Amniotic epithelial cell (primary cell): ENCODE measurements at regions not wholly inside any gene's neighbourhood (a gene's known extent, or its start where the extent isn't known, plus 50 kb on each side); places are given as distances from the start of the nearest gene placed in this dataset.

ENCODE experiments used
- DNase-seq: peaks from one replicate; pipeline ENCODE4 v3.0.0-alpha.2; 2010; ENCODE audit warnings: low read depth

GRCh38 chr17:70797166-70797565 lies 627.8 kb downstream of the KCNJ2 start:
- peak; percentile 7 for DNase-seq

- DNase-seq = no peak
These were observed 634.8 kb downstream of the KCNJ2 start for GRCh38 chr17:70804161-70804560.

- no peak for DNase-seq
These were observed 639.3 kb downstream of the KCNJ2 start for GRCh38 chr17:70808596-70808995.

- DNase-seq = no peak
These were observed 641.3 kb downstream of the KCNJ2 start for GRCh38 chr17:70810609-70811008.

- DNase-seq = peak; percentile 24
These were observed 644.1 kb downstream of the KCNJ2 start for GRCh38 chr17:70813355-70813930.

- no peak for DNase-seq
These were observed 649.9 kb downstream of the KCNJ2 start for GRCh38 chr17:70819183-70819582.

- no peak for DNase-seq
These were observed 650.9 kb downstream of the KCNJ2 start for GRCh38 chr17:70820276-70820675.

- DNase-seq = no peak
These were observed 656.2 kb downstream of the KCNJ2 start for GRCh38 chr17:70825321-70826125.

GRCh38 chr17:70829876-70830275 lies 660.5 kb downstream of the KCNJ2 start:
- peak; percentile 10 for DNase-seq

- DNase-seq = no peak
These were observed 664.7 kb downstream of the KCNJ2 start for GRCh38 chr17:70834039-70834438.

- peak; percentile 21 for DNase-seq
These were observed 679.5 kb downstream of the KCNJ2 start for GRCh38 chr17:70848785-70849184.

GRCh38 chr17:70855401-70856054 lies 686.2 kb downstream of the KCNJ2 start:
- peak; percentile 6 for DNase-seq

GRCh38 chr17:70857351-70857750 lies 688.0 kb downstream of the KCNJ2 start:
- no peak for DNase-seq

GRCh38 chr17:70859829-70860228 lies 690.5 kb downstream of the KCNJ2 start:
- no peak for DNase-seq

GRCh38 chr17:70862295-70862694 lies 693.0 kb downstream of the KCNJ2 start:
- no peak for DNase-seq

GRCh38 chr17:70863436-70864248 lies 694.3 kb downstream of the KCNJ2 start:
- DNase-seq = peak; percentile 23

- no peak for DNase-seq
These were observed 696.9 kb downstream of the KCNJ2 start for GRCh38 chr17:70865993-70866804.

GRCh38 chr17:70868149-70868548 lies 698.8 kb downstream of the KCNJ2 start:
- DNase-seq = no peak

- no peak for DNase-seq
These were observed 700.2 kb downstream of the KCNJ2 start for GRCh38 chr17:70869402-70870085.

GRCh38 chr17:70871180-70871818 lies 702.0 kb downstream of the KCNJ2 start:
- DNase-seq = no peak
